SK-N-MC (cell line): ENCODE measurements at regions not wholly inside any gene's neighbourhood (a gene's known extent, or its start where the extent isn't known, plus 50 kb on each side); places are given as distances from the start of the nearest gene placed in this dataset.

ENCODE experiments used
- EZH2 ChIP-seq: fragments of 200-600 bp; sonication (generic); IDR thresholded peaks from one replicate; pipeline ENCODE4 v1.6.1; 2017; ENCODE audit warnings: antibody characterized with exemption
- FOXP2 ChIP-seq: optimal IDR thresholded peaks from 2 replicates; pipeline ENCODE3; 2011; ENCODE audit warnings: mild to moderate bottlenecking, moderate library complexity; ENCODE audit not compliant: insufficient read depth; ENCODE audit errors: extremely low read length, control extremely low read depth
- POLR2AphosphoS5 ChIP-seq: IDR thresholded peaks from 2 replicates; pipeline ENCODE4 v1.6.1; 2012; ENCODE audit warnings: mild to moderate bottlenecking, low read depth, low read length, borderline replicate concordance

GRCh38 chr3:79886204-79886603 is 118.4 kb upstream of the ROBO1 start:
- no peak for TF ChIP-seq EZH2
- TF ChIP-seq POLR2AphosphoS5, result no peak
- no peak for TF ChIP-seq FOXP2
